ENCODE measurements at regions not wholly inside any gene's neighbourhood (a gene's known extent, or its start where the extent isn't known, plus 50 kb on each side); places are given as distances from the start of the nearest gene placed in this dataset.

DNA sequence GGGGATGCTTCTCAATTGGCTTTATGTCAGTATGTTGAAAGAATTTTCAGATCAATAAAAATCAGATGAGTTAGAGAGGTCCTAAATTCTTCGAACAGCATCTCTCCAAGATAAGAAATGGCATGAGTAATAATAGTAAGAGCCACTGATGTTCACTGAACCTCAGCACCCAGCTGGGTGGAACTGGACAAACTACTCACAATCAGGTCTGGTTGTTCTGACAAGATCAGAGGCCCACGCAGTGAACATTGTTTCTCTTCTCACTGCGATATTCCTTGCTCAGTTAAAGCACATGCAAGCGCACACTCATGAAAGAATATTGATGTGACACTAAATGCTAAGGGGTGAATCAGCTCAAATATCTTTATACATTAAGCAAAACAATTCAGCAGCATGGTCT, 351.0 kb upstream of the AMELY start:
- TF ChIP-seq, protein P1, sequence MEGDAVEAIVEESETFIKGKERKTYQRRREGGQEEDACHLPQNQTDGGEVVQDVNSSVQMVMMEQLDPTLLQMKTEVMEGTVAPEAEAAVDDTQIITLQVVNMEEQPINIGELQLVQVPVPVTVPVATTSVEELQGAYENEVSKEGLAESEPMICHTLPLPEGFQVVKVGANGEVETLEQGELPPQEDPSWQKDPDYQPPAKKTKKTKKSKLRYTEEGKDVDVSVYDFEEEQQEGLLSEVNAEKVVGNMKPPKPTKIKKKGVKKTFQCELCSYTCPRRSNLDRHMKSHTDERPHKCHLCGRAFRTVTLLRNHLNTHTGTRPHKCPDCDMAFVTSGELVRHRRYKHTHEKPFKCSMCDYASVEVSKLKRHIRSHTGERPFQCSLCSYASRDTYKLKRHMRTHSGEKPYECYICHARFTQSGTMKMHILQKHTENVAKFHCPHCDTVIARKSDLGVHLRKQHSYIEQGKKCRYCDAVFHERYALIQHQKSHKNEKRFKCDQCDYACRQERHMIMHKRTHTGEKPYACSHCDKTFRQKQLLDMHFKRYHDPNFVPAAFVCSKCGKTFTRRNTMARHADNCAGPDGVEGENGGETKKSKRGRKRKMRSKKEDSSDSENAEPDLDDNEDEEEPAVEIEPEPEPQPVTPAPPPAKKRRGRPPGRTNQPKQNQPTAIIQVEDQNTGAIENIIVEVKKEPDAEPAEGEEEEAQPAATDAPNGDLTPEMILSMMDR (IDR thresholded peaks at IDR 0.05): no peak
- TF ChIP-seq EZH2 (IDR thresholded peaks at IDR 0.05; ENCODE audit: borderline replicate concordance, insufficient read depth, low read depth, low read length, poor library complexity, severe bottlenecking): no peak

All from B cell (primary cell).